H1 (cell line): ENCODE measurements at regions not wholly inside any gene's neighbourhood (a gene's known extent, or its start where the extent isn't known, plus 50 kb on each side); places are given as distances from the start of the nearest gene placed in this dataset.

Experiments used
- CTCF ChIA-PET: fragments of 300-600 bp; sonication (Branson Sonifier 250); formaldehyde crosslinking; loops from one replicate; lab custom pipeline; 2021; ENCODE audit not compliant: partially characterized antibody; lab: Charles Lee
- POLR2A ChIA-PET: fragments of 300-600 bp; sonication (Branson Sonifier 250); formaldehyde crosslinking; loops from one replicate; lab custom pipeline; 2021; ENCODE audit warnings: inconsistent platforms; ENCODE audit not compliant: partially characterized antibody; lab: Charles Lee
- DNase-seq, 2 experiments: peaks; one replicate each; pipeline versions ENCODE4 v3.0.0 to v3.0.0-alpha.2; 2010 to 2022; ENCODE audit warnings: low spot score in 2 of 2, low read depth in 1 of 2, mixed read lengths in 1 of 2
- FAIRE-seq: peaks from 2 replicates; lab custom pipeline; 2011; peaks lifted over from hg19 to GRCh38; lab: Jason Lieb, UNC
- H2AFZ ChIP-seq: 2 replicates; pipeline ENCODE4 v1.8.1; 2012; ENCODE audit warnings: low read length, inconsistent platforms
- H2AK5ac ChIP-seq: 2 replicates; pipeline ENCODE4 v1.6.1; 2013; ENCODE audit warnings: low read depth, low read length
- H2BK120ac ChIP-seq: replicated peaks from 2 replicates; pipeline ENCODE3; 2013; ENCODE audit warnings: low read depth, low read length, inconsistent platforms
- H2BK12ac ChIP-seq: 2 replicates; pipeline ENCODE4 v1.6.1; 2013; ENCODE audit warnings: low read depth, low read length
- H2BK15ac ChIP-seq: 2 replicates; pipeline ENCODE4 v1.6.1; 2013; ENCODE audit warnings: low read length
- H2BK20ac ChIP-seq: 2 replicates; pipeline ENCODE4 v1.6.1; 2013; ENCODE audit warnings: low read length
- H2BK5ac ChIP-seq: 2 replicates; pipeline ENCODE4 v1.6.1; 2013; ENCODE audit warnings: low read depth, low read length
- H3K14ac ChIP-seq: 2 replicates; pipeline ENCODE4 v1.6.1; 2013; ENCODE audit warnings: inconsistent platforms; ENCODE audit not compliant: insufficient read length
- H3K18ac ChIP-seq: 2 replicates; pipeline ENCODE4 v1.6.1; 2013; ENCODE audit warnings: low read length; ENCODE audit errors: extremely low read depth
- H3K23ac ChIP-seq: 2 replicates; pipeline ENCODE4 v1.6.1; 2013; ENCODE audit warnings: inconsistent platforms; ENCODE audit not compliant: insufficient read length
- H3K23me2 ChIP-seq: 2 replicates; pipeline ENCODE4 v1.6.1; 2013; ENCODE audit warnings: low read depth, low read length
- H3K27ac ChIP-seq: 2 replicates; pipeline ENCODE4 v1.6.1; 2011; ENCODE audit warnings: low read depth, low read length, inconsistent platforms
- H3K27me3 ChIP-seq, 4 experiments: replicated peaks in 1 of 4; 1 replicate in 1 of 4; 2 replicates in 3 of 4; pipeline versions ENCODE4 v1.6.1 to v1.8.1; 2011 to 2013; ENCODE audit warnings: low read length in 3 of 4, mild to moderate bottlenecking in 3 of 4, inconsistent platforms in 2 of 4, mixed read lengths in 2 of 4, moderate library complexity in 1 of 4; ENCODE audit not compliant: control insufficient read depth in 3 of 4, insufficient read depth in 3 of 4; ENCODE audit errors: extremely low read depth in 1 of 4
- H3K36me3 ChIP-seq, 4 experiments: 2 replicates each; pipeline versions ENCODE4 v1.6.1 to v1.8.1; 2011 to 2013; ENCODE audit warnings: mild to moderate bottlenecking in 4 of 4, low read length in 3 of 4, moderate library complexity in 2 of 4, control low read depth in 1 of 4, inconsistent platforms in 1 of 4; ENCODE audit not compliant: insufficient read depth in 4 of 4, control insufficient read depth in 2 of 4
- H3K4ac ChIP-seq: replicated peaks from 2 replicates; pipeline ENCODE3; 2013; ENCODE audit warnings: low read length, low read depth, mixed read lengths, inconsistent platforms; ENCODE audit not compliant: insufficient read length
- H3K4me1 ChIP-seq, 4 experiments: replicated peaks in 1 of 4; 1 replicate in 1 of 4; 2 replicates in 3 of 4; pipeline versions ENCODE4 v1.6.1 to v1.8.1; 2011 to 2013; ENCODE audit warnings: low read length in 3 of 4, inconsistent platforms in 2 of 4, mixed read lengths in 1 of 4; ENCODE audit not compliant: insufficient read depth in 4 of 4, control insufficient read depth in 3 of 4
- H3K4me2 ChIP-seq, 2 experiments: 2 replicates each; pipeline versions ENCODE4 v1.6.1 to v1.8.1; 2011 to 2013; ENCODE audit warnings: low read depth in 2 of 2, low read length in 2 of 2, control low read depth in 1 of 2, inconsistent platforms in 1 of 2, mild to moderate bottlenecking in 1 of 2; ENCODE audit not compliant: insufficient read depth in 1 of 2
- H3K4me3 ChIP-seq, 4 experiments: fragments of 200-600, 300-600 bp in 1 of 4; sonication (generic), shearing (Covaris generic), sonication (Bioruptor Twin) in 1 of 4; 2 replicates each; pipeline versions ENCODE4 v1.5.1 to v1.8.1; 2011 to 2016; ENCODE audit warnings: low read length in 4 of 4, low read depth in 3 of 4, control low read depth in 2 of 4, inconsistent platforms in 2 of 4, mild to moderate bottlenecking in 2 of 4, mixed read lengths in 1 of 4, moderate library complexity in 1 of 4; ENCODE audit not compliant: insufficient read depth in 2 of 4; ENCODE audit errors: extremely low read depth in 1 of 4
- H3K56ac ChIP-seq: replicated peaks from 2 replicates; pipeline ENCODE3; 2013; ENCODE audit warnings: low read depth, mild to moderate bottlenecking, mixed read lengths, low read length, inconsistent platforms; ENCODE audit not compliant: insufficient read length
- H3K79me1 ChIP-seq: 2 replicates; pipeline ENCODE4 v1.6.1; 2013; ENCODE audit warnings: low read depth, low read length, control low read depth
- H3K79me2 ChIP-seq, 2 experiments: 2 replicates each; pipeline versions ENCODE4 v1.6.1 to v1.8.1; 2012 to 2013; ENCODE audit warnings: low read length in 2 of 2, mild to moderate bottlenecking in 2 of 2, inconsistent platforms in 1 of 2; ENCODE audit not compliant: insufficient read depth in 2 of 2, control insufficient read depth in 1 of 2
- H3K9ac ChIP-seq, 4 experiments: replicated peaks in 1 of 4; 1 replicate in 1 of 4; 2 replicates in 3 of 4; pipeline versions ENCODE4 v1.6.1 to v1.8.1; 2011 to 2013; ENCODE audit warnings: low read depth in 3 of 4, low read length in 3 of 4, control low read depth in 2 of 4, mild to moderate bottlenecking in 2 of 4, moderate library complexity in 2 of 4, inconsistent platforms in 1 of 4; ENCODE audit errors: extremely low read depth in 1 of 4
- H3K9me3 ChIP-seq, 2 experiments: 2 replicates each; pipeline versions ENCODE4 v1.6.1 to v1.8.1; 2012 to 2013; ENCODE audit warnings: mild to moderate bottlenecking in 2 of 2, moderate library complexity in 2 of 2, control low read depth in 1 of 2, inconsistent platforms in 1 of 2, low read depth in 1 of 2, low read length in 1 of 2, mixed read lengths in 1 of 2; ENCODE audit not compliant: insufficient read depth in 2 of 2
- H4K20me1 ChIP-seq, 2 experiments: replicated peaks in 1 of 2; 2 replicates each; pipeline versions ENCODE3 to v1.8.1; 2011 to 2013; ENCODE audit warnings: inconsistent platforms in 2 of 2, low read length in 2 of 2, mild to moderate bottlenecking in 1 of 2; ENCODE audit not compliant: insufficient read depth in 2 of 2, control insufficient read depth in 1 of 2
- H4K5ac ChIP-seq: 2 replicates; pipeline ENCODE4 v1.6.1; 2013; ENCODE audit warnings: low read length, low read depth, mixed read lengths, inconsistent platforms; ENCODE audit not compliant: insufficient read length
- H4K8ac ChIP-seq: 2 replicates; pipeline ENCODE4 v1.8.0; 2013; ENCODE audit warnings: mild to moderate bottlenecking, moderate library complexity, low read length, inconsistent platforms; ENCODE audit not compliant: insufficient read depth; ENCODE audit errors: extremely low read depth
- H4K91ac ChIP-seq: replicated peaks from 2 replicates; pipeline ENCODE3; 2013; ENCODE audit warnings: low read length, mixed read lengths, inconsistent platforms; ENCODE audit not compliant: insufficient read length
- HDAC6 ChIP-seq: IDR thresholded peaks from one replicate; pipeline ENCODE4 v1.7.1; 2012; ENCODE audit warnings: low read depth, mild to moderate bottlenecking, inconsistent platforms, low read length, moderate library complexity
- RAD21 ChIP-seq, 2 experiments: IDR thresholded peaks in 1 of 2; conservative IDR thresholded peaks in 1 of 2; 2 replicates each; pipeline ENCODE4 v1.6.1; 2011; ENCODE audit warnings: low read depth in 2 of 2, low read length in 2 of 2, improper control_type of control experiment in 1 of 2, inconsistent platforms in 1 of 2, mild to moderate bottlenecking in 1 of 2, moderate library complexity in 1 of 2
- RNF2 ChIP-seq: fragments of 200-900, 300-1000 bp; sonication (generic); IDR thresholded peaks from 2 replicates; pipeline ENCODE4 v1.7.1; 2016; ENCODE audit warnings: borderline replicate concordance, low read depth, mild to moderate bottlenecking, antibody characterized with exemption, low read length; ENCODE audit not compliant: poor library complexity, severe bottlenecking; ENCODE audit errors: missing control alignments
- WGBS, 2 experiments: shearing (Covaris generic) in 1 of 2; methylation state at CpG; one replicate each; pipeline versions ENCODE4 v1.1.6 to v1.1.7; 2013 to 2015; ENCODE audit warnings: low lambda C conversion rate in 2 of 2, mixed read lengths in 2 of 2, inconsistent platforms in 1 of 2, low coverage in 1 of 2, missing lambda C conversion rate in 1 of 2; ENCODE audit not compliant: insufficient replicate concordance in 2 of 2, insufficient coverage in 1 of 2, insufficient read length in 1 of 2; ENCODE audit errors: extremely low coverage in 1 of 2, missing lambda C conversion rate in 1 of 2; 5-methylcytosine and 5-hydroxymethylcytosine counted together

GRCh38 chrX:18036394-18036793 is 175.3 kb upstream of the RAI2 start:
- H2AK5ac ChIP-seq: no peak overlapping the region
- no peak overlapping the region for H2BK20ac ChIP-seq
- FAIRE-seq (no peak), DNase-seq (no peak)
- no peak overlapping the region for H4K91ac ChIP-seq
- H3K23ac ChIP-seq: no peak overlapping the region
- H3K56ac ChIP-seq: no peak overlapping the region
- no peak overlapping the region for H2BK15ac ChIP-seq
- H4K5ac ChIP-seq: no peak overlapping the region
- ChIA-PET CTCF (no interaction called here), POLR2A (no interaction called here)
- H3K4ac ChIP-seq: no peak overlapping the region
- no peaks in the 10 kb centered on the region for H3K23me2 ChIP-seq
- H3K18ac ChIP-seq: no peak overlapping the region
- no peak overlapping the region for H2BK120ac ChIP-seq
- H3K4me1 ChIP-seq: no peaks in the 10 kb centered on the region
- no peak overlapping the region for H2BK12ac ChIP-seq
- no peak overlapping the region for H3K14ac ChIP-seq
- no peak overlapping the region for H2AFZ ChIP-seq
- H4K8ac ChIP-seq: no peak overlapping the region
- H2BK5ac ChIP-seq: no peak overlapping the region
- no peaks in the 10 kb centered on the region for H4K20me1 ChIP-seq
- no peak overlapping the region for H3K4me3 ChIP-seq
- no peaks in the 10 kb centered on the region for H3K27me3 ChIP-seq
- no peaks in the 10 kb centered on the region for H3K79me1 ChIP-seq
- no peaks in the 10 kb centered on the region for H3K36me3 ChIP-seq
- H3K9ac ChIP-seq: no peak overlapping the region
- no peak for TF ChIP-seq HDAC6
- no peak for TF ChIP-seq RAD21 (IDR thresholded peaks at IDR 0.05 in 1 of 2, conservative IDR thresholded peaks at IDR 0.05 in 1 of 2; ENCODE audit: low read depth in 2 of 2, low read length in 2 of 2)
- TF ChIP-seq RNF2: no peak
- H3K27ac ChIP-seq: no peak overlapping the region
- 80% methylated on average over 2 of the region's 2 CpGs; no CpG with 5 or more reads in 1 of the 2 experiments for WGBS, 2 experiments
- no peaks in the 10 kb centered on the region for H3K9me3 ChIP-seq
- no peaks in the 10 kb centered on the region for H3K79me2 ChIP-seq
- no peak overlapping the region for H3K4me2 ChIP-seq
